Breast epithelium (tissue), 3 donors: ENCODE measurements at regions not wholly inside any gene's neighbourhood (a gene's known extent, or its start where the extent isn't known, plus 50 kb on each side); places are given as distances from the start of the nearest gene placed in this dataset.

Experiments
- POLR2A ChIP-seq: fragments of 450-650 bp; IDR thresholded peaks from one replicate; pipeline ENCODE4 v1.6.1; 2016; ENCODE audit warnings: antibody characterized with exemption, mild to moderate bottlenecking, moderate library complexity
- POLR2AphosphoS5 ChIP-seq, 3 donors: sonication (generic); formaldehyde crosslinking; IDR thresholded peaks; one replicate each; pipeline ENCODE4 v1.6.1; 2017; ENCODE audit warnings: antibody characterized with exemption in 3 of 3
- TF ChIP-seq, protein P1 (sequence below), 3 donors: fragments of 450-650 bp; IDR thresholded peaks; one replicate each; pipeline ENCODE4 v1.5.1; 2016 to 2017; ENCODE audit warnings: antibody characterized with exemption in 3 of 3, mild to moderate bottlenecking in 3 of 3, moderate library complexity in 3 of 3

DNA sequence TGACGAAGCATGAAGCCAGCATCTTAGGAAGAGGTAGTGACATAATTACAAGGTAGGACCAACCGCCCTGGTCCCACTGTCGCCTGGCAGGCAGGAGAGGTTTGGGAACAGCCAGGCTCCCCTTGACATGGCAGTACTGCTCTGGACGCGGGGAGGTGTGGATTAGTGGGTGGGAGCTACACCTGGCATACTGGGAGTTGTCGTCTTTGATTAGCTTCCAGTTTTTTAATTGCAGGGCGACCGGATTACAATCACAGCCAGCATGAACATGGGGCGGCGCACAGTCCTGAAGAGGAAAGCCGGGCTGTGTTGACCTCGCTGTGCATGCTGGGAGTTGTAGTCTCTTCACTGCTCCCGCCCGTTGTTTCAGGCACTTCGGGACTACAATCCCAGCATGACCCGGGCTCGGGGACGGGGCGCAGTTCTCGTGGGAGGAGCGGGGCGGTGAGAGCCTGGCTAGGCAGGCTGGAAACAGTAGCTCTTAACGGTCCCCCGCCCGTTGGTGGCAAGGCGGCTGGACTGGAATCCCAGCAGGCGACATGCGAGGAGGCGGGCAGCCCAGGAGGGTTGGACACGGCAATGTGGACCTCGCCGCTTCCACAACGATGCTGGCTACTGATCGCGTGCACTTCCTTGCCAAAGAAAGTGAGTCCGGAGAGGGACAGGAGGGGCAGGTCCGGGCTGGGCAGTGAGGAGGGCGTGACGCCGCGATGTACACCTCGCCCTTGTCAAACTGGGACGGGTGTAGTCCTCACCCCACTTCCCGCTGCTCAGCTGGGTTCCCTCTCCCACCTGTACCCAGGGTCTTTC is 98.0 kb upstream of the ZNF722 start:
- TF ChIP-seq, protein P1, sequence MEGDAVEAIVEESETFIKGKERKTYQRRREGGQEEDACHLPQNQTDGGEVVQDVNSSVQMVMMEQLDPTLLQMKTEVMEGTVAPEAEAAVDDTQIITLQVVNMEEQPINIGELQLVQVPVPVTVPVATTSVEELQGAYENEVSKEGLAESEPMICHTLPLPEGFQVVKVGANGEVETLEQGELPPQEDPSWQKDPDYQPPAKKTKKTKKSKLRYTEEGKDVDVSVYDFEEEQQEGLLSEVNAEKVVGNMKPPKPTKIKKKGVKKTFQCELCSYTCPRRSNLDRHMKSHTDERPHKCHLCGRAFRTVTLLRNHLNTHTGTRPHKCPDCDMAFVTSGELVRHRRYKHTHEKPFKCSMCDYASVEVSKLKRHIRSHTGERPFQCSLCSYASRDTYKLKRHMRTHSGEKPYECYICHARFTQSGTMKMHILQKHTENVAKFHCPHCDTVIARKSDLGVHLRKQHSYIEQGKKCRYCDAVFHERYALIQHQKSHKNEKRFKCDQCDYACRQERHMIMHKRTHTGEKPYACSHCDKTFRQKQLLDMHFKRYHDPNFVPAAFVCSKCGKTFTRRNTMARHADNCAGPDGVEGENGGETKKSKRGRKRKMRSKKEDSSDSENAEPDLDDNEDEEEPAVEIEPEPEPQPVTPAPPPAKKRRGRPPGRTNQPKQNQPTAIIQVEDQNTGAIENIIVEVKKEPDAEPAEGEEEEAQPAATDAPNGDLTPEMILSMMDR (IDR thresholded peaks at IDR 0.05) = no peak
- TF ChIP-seq POLR2A = no peak
- no peak for TF ChIP-seq POLR2AphosphoS5 (IDR thresholded peaks at IDR 0.05)
